ENCODE measurements at regions not wholly inside any gene's neighbourhood (a gene's known extent, or its start where the extent isn't known, plus 50 kb on each side); places are given as distances from the start of the nearest gene placed in this dataset.

DNA sequence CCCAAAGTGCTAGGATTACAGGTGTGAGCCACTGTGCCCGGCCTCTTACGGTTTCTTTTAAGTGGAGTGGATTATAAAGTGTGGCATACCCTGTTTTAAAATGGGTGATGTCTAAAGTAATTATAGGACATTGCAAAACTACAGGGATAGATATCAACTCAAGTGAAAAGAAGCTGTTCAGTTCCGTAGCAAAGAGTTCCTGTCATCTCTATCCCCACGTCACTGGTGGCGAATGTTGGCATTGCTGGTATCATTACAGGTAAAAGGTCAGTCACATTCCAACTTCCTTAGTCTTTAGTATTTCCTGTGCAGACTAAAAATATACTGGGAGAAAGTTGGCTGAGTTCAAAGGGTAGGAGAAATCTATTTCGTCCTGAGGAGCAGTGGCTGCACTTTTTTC, 95.6 kb upstream of the SLC38A2 start:
- DNase-seq (ENCODE audit: low read depth, low spot score), result no peak
- TF ChIP-seq, protein P1, sequence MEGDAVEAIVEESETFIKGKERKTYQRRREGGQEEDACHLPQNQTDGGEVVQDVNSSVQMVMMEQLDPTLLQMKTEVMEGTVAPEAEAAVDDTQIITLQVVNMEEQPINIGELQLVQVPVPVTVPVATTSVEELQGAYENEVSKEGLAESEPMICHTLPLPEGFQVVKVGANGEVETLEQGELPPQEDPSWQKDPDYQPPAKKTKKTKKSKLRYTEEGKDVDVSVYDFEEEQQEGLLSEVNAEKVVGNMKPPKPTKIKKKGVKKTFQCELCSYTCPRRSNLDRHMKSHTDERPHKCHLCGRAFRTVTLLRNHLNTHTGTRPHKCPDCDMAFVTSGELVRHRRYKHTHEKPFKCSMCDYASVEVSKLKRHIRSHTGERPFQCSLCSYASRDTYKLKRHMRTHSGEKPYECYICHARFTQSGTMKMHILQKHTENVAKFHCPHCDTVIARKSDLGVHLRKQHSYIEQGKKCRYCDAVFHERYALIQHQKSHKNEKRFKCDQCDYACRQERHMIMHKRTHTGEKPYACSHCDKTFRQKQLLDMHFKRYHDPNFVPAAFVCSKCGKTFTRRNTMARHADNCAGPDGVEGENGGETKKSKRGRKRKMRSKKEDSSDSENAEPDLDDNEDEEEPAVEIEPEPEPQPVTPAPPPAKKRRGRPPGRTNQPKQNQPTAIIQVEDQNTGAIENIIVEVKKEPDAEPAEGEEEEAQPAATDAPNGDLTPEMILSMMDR (conservative IDR thresholded peaks at IDR 0.05), result no peak
- Mint-ChIP-seq H3K36me3 (ENCODE audit: low read depth) (no peaks in the 10 kb centered on the region), H3K4me3 (no peak overlapping the region), H3K27ac (ENCODE audit: unreplicated experiment) (no peak overlapping the region), H3K9me3 (no peaks in the 10 kb centered on the region), H3K27me3 (ENCODE audit: low read depth) (no peaks in the 10 kb centered on the region), H3K4me1 (no peaks in the 10 kb centered on the region)

DNA sequence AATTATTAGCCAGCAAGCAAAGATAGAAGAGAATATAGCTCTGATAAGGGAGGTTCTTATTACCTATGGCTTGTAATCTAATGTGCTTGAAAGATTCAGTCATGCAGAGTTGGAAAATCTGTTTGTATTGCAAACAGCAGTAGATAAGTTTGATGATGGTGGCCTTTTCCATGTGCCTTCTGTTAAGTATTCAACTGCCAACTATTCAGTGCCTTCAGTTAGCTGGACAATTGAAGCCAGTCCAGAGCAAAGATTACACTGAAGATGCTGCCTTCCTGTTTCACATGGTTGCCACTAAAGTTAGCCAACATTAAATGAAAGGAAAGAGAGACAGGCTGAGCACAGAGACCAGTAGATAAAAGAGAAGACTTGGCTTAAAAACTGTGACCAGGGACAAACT, 92.7 kb upstream of the SLC38A2 start:
- no peaks in the 10 kb centered on the region for H3K4me1 Mint-ChIP-seq
- no peaks in the 10 kb centered on the region for H3K36me3 Mint-ChIP-seq (ENCODE audit: low read depth)
- no peak for DNase-seq (ENCODE audit: low read depth, low spot score)
- no peaks in the 10 kb centered on the region for H3K27me3 Mint-ChIP-seq (ENCODE audit: low read depth)
- no peak overlapping the region for H3K27ac Mint-ChIP-seq (ENCODE audit: unreplicated experiment)
- H3K9me3 Mint-ChIP-seq, result no peaks in the 10 kb centered on the region
- TF ChIP-seq, protein P1 (conservative IDR thresholded peaks at IDR 0.05), result no peak
- no peak overlapping the region for H3K4me3 Mint-ChIP-seq

DNA sequence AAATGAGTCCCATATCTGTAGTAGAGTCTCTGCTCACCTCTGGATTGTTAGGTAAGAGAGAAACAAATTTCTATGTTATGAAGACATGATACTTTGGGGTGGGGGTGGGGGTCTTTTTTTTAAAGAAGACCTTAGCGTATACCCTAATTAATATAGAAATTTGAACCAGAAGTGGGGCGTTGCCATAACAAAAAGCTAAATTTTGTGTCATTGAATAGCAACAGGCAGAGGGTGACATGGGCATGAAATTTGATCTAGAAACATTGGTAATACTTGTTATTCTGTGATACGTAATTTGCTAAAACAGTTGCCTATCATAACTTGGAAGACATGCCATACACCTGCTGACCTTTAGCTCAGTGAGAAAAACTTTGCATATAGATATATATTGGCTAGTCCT, 92.3 kb upstream of the SLC38A2 start:
- no peaks in the 10 kb centered on the region for H3K27me3 Mint-ChIP-seq (ENCODE audit: low read depth)

DNA sequence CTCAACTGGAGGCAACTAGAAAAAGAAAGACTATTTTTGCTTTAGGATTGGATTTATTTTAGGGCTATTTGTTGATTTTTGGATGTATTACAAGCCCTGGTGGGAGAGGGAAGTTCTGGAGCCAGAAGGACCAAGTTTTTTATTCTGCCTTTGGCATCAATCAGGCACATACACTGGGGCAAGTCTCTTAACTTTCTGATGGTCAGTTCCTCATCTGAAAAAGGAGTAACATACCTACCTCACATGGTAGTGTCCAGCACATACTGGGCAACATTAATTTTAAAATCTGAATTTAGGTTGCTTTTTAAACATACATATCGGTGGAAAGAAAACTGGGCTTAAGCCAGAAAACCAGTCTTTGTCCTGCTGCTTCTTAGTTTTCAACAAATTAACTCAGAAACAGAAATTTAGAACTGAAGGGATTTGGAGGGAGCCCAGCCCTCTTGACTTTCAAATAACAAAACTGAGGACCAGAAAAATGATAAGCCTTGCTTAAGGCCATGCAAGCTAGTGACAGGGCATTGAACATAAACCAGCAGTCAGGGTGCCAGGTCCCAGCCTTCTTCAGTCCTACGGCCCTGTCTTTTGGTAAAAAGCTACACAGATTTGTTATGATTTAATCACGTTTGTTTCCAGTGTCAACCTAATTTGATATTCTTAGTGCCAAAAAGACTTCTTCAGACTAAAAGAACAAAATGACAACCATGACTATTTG, 90.2 kb upstream of the SLC38A2 start:
- H3K36me3 Mint-ChIP-seq (ENCODE audit: low read depth), result no peaks in the 10 kb centered on the region

More for the DNA sequence above, 92.3 kb upstream of the SLC38A2 start:
- Mint-ChIP-seq H3K9me3 (no peaks in the 10 kb centered on the region), H3K4me1 (no peaks in the 10 kb centered on the region), H3K4me3 (no peak overlapping the region), H3K27ac (ENCODE audit: unreplicated experiment) (no peak overlapping the region), H3K36me3 (ENCODE audit: low read depth) (no peaks in the 10 kb centered on the region)
- TF ChIP-seq, protein P1 (conservative IDR thresholded peaks at IDR 0.05), result no peak
- no peak for DNase-seq (ENCODE audit: low read depth, low spot score)

DNA sequence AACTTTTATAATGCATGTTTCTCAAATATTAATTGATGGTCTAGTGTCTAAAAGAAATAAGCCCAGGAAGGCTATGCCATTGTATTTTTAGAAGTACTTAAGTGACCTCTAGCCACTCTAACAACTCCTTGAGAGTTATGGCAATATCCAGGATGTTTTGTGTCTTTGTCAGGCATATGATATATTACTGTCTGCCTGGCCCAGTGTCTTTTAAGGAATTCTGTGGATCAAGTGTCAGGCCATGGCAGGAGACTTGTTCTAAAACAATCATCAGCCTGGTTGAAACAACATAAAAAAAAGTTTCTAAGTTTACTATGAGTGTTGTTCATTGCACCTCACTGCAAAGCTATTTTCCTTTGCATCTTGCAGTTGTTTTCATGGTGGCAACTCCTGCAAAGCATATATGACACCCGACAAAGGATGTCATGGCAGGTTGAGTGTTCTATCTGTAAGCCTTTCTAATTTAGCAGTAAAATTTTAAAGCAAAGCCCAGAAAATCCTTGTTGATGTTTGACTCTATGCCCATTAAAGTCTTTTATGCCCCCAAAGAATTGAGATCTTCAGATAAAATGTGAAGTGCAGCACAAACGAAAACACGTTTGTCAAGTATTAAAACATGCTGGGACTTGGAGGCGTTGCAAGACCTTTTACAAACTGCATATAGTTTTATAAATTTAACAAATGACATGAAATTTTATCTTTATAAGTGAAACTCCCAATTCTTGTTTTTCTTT, 89.5 kb upstream of the SLC38A2 start:
- no peak overlapping the region for H3K27ac Mint-ChIP-seq (ENCODE audit: unreplicated experiment)
- H3K4me1 Mint-ChIP-seq, result no peaks in the 10 kb centered on the region
- H3K36me3 Mint-ChIP-seq (ENCODE audit: low read depth), result no peaks in the 10 kb centered on the region
- no peaks in the 10 kb centered on the region for H3K9me3 Mint-ChIP-seq
- DNase-seq (ENCODE audit: low read depth, low spot score), result no peak
- H3K4me3 Mint-ChIP-seq, result no peak overlapping the region
- TF ChIP-seq, protein P1 (conservative IDR thresholded peaks at IDR 0.05), result no peak
- no peaks in the 10 kb centered on the region for H3K27me3 Mint-ChIP-seq (ENCODE audit: low read depth)

More for the DNA sequence above, 90.2 kb upstream of the SLC38A2 start:
- Mint-ChIP-seq H3K27me3 (ENCODE audit: low read depth) (no peaks in the 10 kb centered on the region), H3K4me3 (no peak overlapping the region), H3K9me3 (no peaks in the 10 kb centered on the region), H3K27ac (ENCODE audit: unreplicated experiment) (no peak overlapping the region), H3K4me1 (no peaks in the 10 kb centered on the region)
- TF ChIP-seq, protein P1 (conservative IDR thresholded peaks at IDR 0.05), result no peak
- DNase-seq (ENCODE audit: low read depth, low spot score), result no peak
